Stimulated activated CD8-positive, alpha-beta memory T cell treated with anti-CD3 and anti-CD28 coated beads, Interleukin-15, amount 100 ng/mL, for 48 hours (primary cell): ENCODE measurements at regions not wholly inside any gene's neighbourhood (a gene's known extent, or its start where the extent isn't known, plus 50 kb on each side); places are given as distances from the start of the nearest gene placed in this dataset.
"Not testable (repeated sequence)": the region's sequence is repeated elsewhere in the genome, so short reads cannot be mapped to it uniquely, and the experiment has no call there.

ENCODE experiments used
- DNase-seq, 2 donors: peaks; one replicate each; pipeline ENCODE4 v3.0.0-alpha.2; 2020; ENCODE audit warnings: low read depth in 2 of 2

- no peak for DNase-seq
These were observed 206.2 kb downstream of the VAPA start for GRCh38 chr18:10119991-10120390.

- DNase-seq = no peak
These were observed 206.8 kb downstream of the VAPA start for GRCh38 chr18:10120622-10121021.

- no peak for DNase-seq
These were observed 207.2 kb downstream of the VAPA start for GRCh38 chr18:10121028-10121427.

- no peak for DNase-seq
These were observed 208.1 kb downstream of the VAPA start for GRCh38 chr18:10121786-10122515.

GRCh38 chr18:10122988-10123950, 209.5 kb downstream of the VAPA start:
- DNase-seq = no peak

GRCh38 chr18:10124071-10124470, 210.3 kb downstream of the VAPA start:
- no peak for DNase-seq

- DNase-seq = no peak
These were observed 210.7 kb downstream of the VAPA start for GRCh38 chr18:10124557-10124956.

GRCh38 chr18:10124967-10125366, 211.2 kb downstream of the VAPA start:
- no peak for DNase-seq

GRCh38 chr18:10127729-10128128, 213.9 kb downstream of the VAPA start:
- DNase-seq = no peak

- DNase-seq = no peak
These were observed 215.2 kb downstream of the VAPA start for GRCh38 chr18:10128921-10129501.

- DNase-seq = no peak
These were observed 216.8 kb downstream of the VAPA start for GRCh38 chr18:10130606-10131005.

GRCh38 chr18:10131081-10131459, 217.3 kb downstream of the VAPA start:
- DNase-seq = no peak

- no peak for DNase-seq
These were observed 217.9 kb downstream of the VAPA start for GRCh38 chr18:10131460-10132395.

GRCh38 chr18:10133516-10133915, 219.7 kb downstream of the VAPA start:
- no peak for DNase-seq

GRCh38 chr18:10134204-10134603, 220.4 kb downstream of the VAPA start:
- no peak for DNase-seq

GRCh38 chr18:10134749-10135148, 220.9 kb downstream of the VAPA start:
- DNase-seq = not testable (repeated sequence)

- no peak for DNase-seq
These were observed 221.6 kb downstream of the VAPA start for GRCh38 chr18:10135302-10135926.

- no peak for DNase-seq
These were observed 224.9 kb downstream of the VAPA start for GRCh38 chr18:10138719-10139118.

GRCh38 chr18:10139783-10140410, 226.1 kb downstream of the VAPA start:
- no peak for DNase-seq

GRCh38 chr18:10140461-10141282, 226.9 kb downstream of the VAPA start:
- no peak for DNase-seq
